Keratinocyte (primary cell): ENCODE measurements at regions not wholly inside any gene's neighbourhood (a gene's known extent, or its start where the extent isn't known, plus 50 kb on each side); places are given as distances from the start of the nearest gene placed in this dataset.

ENCODE experiments used
- DNase-seq: peaks from one replicate; pipeline ENCODE4 v3.0.0-alpha.2; 2011; ENCODE audit warnings: low read depth, missing footprints, low spot score
- FAIRE-seq: peaks from 2 replicates; lab custom pipeline; 2011; peaks lifted over from hg19 to GRCh38; lab: Jason Lieb, UNC
- H2AFZ ChIP-seq: 2 replicates; pipeline ENCODE4 v1.6.0; 2012; ENCODE audit warnings: low read length, control low read depth, inconsistent platforms; ENCODE audit not compliant: control insufficient read depth
- H3K27ac ChIP-seq: 2 replicates; pipeline ENCODE4 v1.5.1; 2011; ENCODE audit warnings: low read length; ENCODE audit not compliant: control insufficient read depth, insufficient read depth
- H3K27me3 ChIP-seq: 3 replicates; pipeline ENCODE4 v1.6.0; 2011; ENCODE audit warnings: low read length; ENCODE audit not compliant: control insufficient read depth, insufficient read depth; ENCODE audit errors: extremely low read depth
- H3K36me3 ChIP-seq, 2 experiments: 2 replicates in 1 of 2; 3 replicates in 1 of 2; pipeline ENCODE4 v1.5.1; 2011; ENCODE audit warnings: low read length in 2 of 2, mild to moderate bottlenecking in 1 of 2; ENCODE audit not compliant: control insufficient read depth in 2 of 2, insufficient read depth in 2 of 2; ENCODE audit errors: extremely low read depth in 1 of 2
- H3K4me1 ChIP-seq: 3 replicates; pipeline ENCODE4 v1.5.1; 2011; ENCODE audit warnings: low read length; ENCODE audit not compliant: control insufficient read depth, insufficient read depth; ENCODE audit errors: extremely low read depth
- H3K4me2 ChIP-seq: 3 replicates; pipeline ENCODE4 v1.6.0; 2011; ENCODE audit warnings: low read depth, low read length; ENCODE audit not compliant: control insufficient read depth, insufficient read depth; ENCODE audit errors: extremely low read depth
- H3K4me3 ChIP-seq, 3 experiments: fragments of 200-600 bp in 1 of 3; sonication (generic) in 1 of 3; 2 replicates in 2 of 3; 3 replicates in 1 of 3; pipeline ENCODE4 v1.5.1; 2011 to 2016; ENCODE audit warnings: low read length in 3 of 3, mild to moderate bottlenecking in 3 of 3, control low read depth in 2 of 3, inconsistent platforms in 1 of 3, low read depth in 1 of 3, mixed read lengths in 1 of 3, mixed run types in 1 of 3, moderate library complexity in 1 of 3; ENCODE audit not compliant: control insufficient read depth in 2 of 3, insufficient read depth in 2 of 3; ENCODE audit errors: extremely low read depth in 1 of 3
- H3K79me2 ChIP-seq: 2 replicates; pipeline ENCODE4 v1.6.0; 2012; ENCODE audit warnings: low read length; ENCODE audit not compliant: control insufficient read depth, insufficient read depth
- H3K9ac ChIP-seq: 3 replicates; pipeline ENCODE4 v1.6.0; 2011; ENCODE audit warnings: low read length; ENCODE audit not compliant: control insufficient read depth, insufficient read depth; ENCODE audit errors: extremely low read depth
- H3K9me1 ChIP-seq: 3 replicates; pipeline ENCODE4 v1.6.0; 2011; ENCODE audit warnings: low read length; ENCODE audit not compliant: control insufficient read depth, insufficient read depth; ENCODE audit errors: extremely low read depth
- H3K9me3 ChIP-seq: 2 replicates; pipeline ENCODE4 v1.5.1; 2012; ENCODE audit warnings: low read depth, low read length; ENCODE audit not compliant: control insufficient read depth
- H4K20me1 ChIP-seq: 3 replicates; pipeline ENCODE4 v1.6.0; 2011; ENCODE audit warnings: low read length; ENCODE audit not compliant: control insufficient read depth, insufficient read depth; ENCODE audit errors: extremely low read depth
- CTCF ChIP-seq, 3 experiments: IDR thresholded peaks in 1 of 3; conservative IDR thresholded peaks in 1 of 3; optimal IDR thresholded peaks in 1 of 3; 2 replicates in 2 of 3; 3 replicates in 1 of 3; pipeline versions ENCODE3 to v1.5.1; 2011; ENCODE audit warnings: low read length in 3 of 3, mild to moderate bottlenecking in 3 of 3, moderate library complexity in 2 of 3, control low read depth in 1 of 3, inconsistent platforms in 1 of 3; ENCODE audit not compliant: insufficient read depth in 2 of 3; ENCODE audit errors: extremely low read depth in 1 of 3
- EZH2 ChIP-seq: IDR thresholded peaks from one replicate; pipeline ENCODE4 v1.6.1; 2012; ENCODE audit warnings: inconsistent platforms, mild to moderate bottlenecking, low read length, moderate library complexity
- dilution Hi-C: fragments of 300-500 bp; cut with MboI; formaldehyde crosslinking; loops from one replicate; pipeline ENCODE4 v1.7.0; 2020; ENCODE audit warnings: low sequenced_read_pairs; ENCODE audit not compliant: extremely low pct_ligation_motif_present

- Histone ChIP-seq H3K79me2 (no peaks in the 10 kb centered on the region), H3K4me3 (no peak overlapping the region), H4K20me1 (no peaks in the 10 kb centered on the region), H2AFZ (no peak overlapping the region), H3K9me1 (no peaks in the 10 kb centered on the region), H3K27ac (no peak overlapping the region), H3K27me3 (no peaks in the 10 kb centered on the region), H3K36me3 (no peaks in the 10 kb centered on the region), H3K4me2 (no peak overlapping the region), H3K9me3 (peaks cover 2% of the 10 kb centered on the region), H3K4me1 (no peaks in the 10 kb centered on the region), H3K9ac (no peak overlapping the region)
- dilution Hi-C loops, result no loop called here
- DNase-seq (no peak), FAIRE-seq (no peak)
- no peak for TF ChIP-seq EZH2
- TF ChIP-seq CTCF (optimal IDR thresholded peaks at IDR 0.05 in 1 of 3, IDR thresholded peaks at IDR 0.05 in 1 of 3, conservative IDR thresholded peaks at IDR 0.05 in 1 of 3; ENCODE audit: extremely low read depth in 1 of 3, insufficient read depth in 2 of 3, low read length in 3 of 3), result no peak
These were observed 130.4 kb upstream of the ATP10A start for GRCh38 chr15:25993506-25993905.

- no peak overlapping the region for H3K9ac ChIP-seq
- no peak for FAIRE-seq
These were observed 127.1 kb upstream of the ATP10A start for GRCh38 chr15:25990220-25990619.

More at GRCh38 chr15:25990220-25990619, 127.1 kb upstream of the ATP10A start:
- H3K4me2 ChIP-seq, result no peak overlapping the region
- no peaks in the 10 kb centered on the region for H4K20me1 ChIP-seq
- H3K4me1 ChIP-seq, result no peaks in the 10 kb centered on the region
- no peaks in the 10 kb centered on the region for H3K27me3 ChIP-seq
- H3K9me3 ChIP-seq, result peaks cover 4% of the 10 kb centered on the region
- no peaks in the 10 kb centered on the region for H3K36me3 ChIP-seq
- H3K79me2 ChIP-seq, result no peaks in the 10 kb centered on the region
- H3K27ac ChIP-seq, result no peak overlapping the region
- H3K4me3 ChIP-seq, result no peak overlapping the region
- TF ChIP-seq EZH2, result no peak
- TF ChIP-seq CTCF (optimal IDR thresholded peaks at IDR 0.05 in 1 of 3, IDR thresholded peaks at IDR 0.05 in 1 of 3, conservative IDR thresholded peaks at IDR 0.05 in 1 of 3; ENCODE audit: extremely low read depth in 1 of 3, insufficient read depth in 2 of 3, low read length in 3 of 3), result no peak
- no peak overlapping the region for H2AFZ ChIP-seq
- no peak for DNase-seq
- no peaks in the 10 kb centered on the region for H3K9me1 ChIP-seq
- dilution Hi-C loops, result no loop called here
